ENCODE measurements at regions not wholly inside any gene's neighbourhood (a gene's known extent, or its start where the extent isn't known, plus 50 kb on each side); places are given as distances from the start of the nearest gene placed in this dataset.
"Not testable (repeated sequence)": the region's sequence is repeated elsewhere in the genome, so short reads cannot be mapped to it uniquely, and the experiment has no call there.

DNA sequence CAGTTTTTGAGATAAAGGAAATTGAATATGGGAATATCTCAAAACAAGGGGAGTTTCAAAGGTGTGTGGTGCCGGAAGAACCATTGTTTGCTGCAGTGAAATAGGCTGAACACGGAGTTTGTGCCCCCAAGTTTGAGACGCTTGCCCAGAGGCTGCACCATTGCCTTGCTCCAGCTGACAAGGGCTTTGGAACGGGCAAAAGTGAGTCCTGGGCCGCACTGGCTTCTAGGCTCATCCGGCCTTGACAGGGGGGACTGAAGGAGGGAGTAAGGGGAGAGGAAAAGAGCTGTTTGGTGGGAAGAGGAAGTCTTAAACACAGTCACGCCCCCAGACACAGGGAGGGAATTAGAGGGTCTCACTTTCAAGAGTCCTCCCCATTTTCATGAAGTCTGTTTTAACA lies 269.9 kb downstream of the FAM43A start:
- no peak for DNase-seq

GRCh38 chr3:194955979-194956696 lies 270.5 kb downstream of the FAM43A start:
- no peak for DNase-seq

- DNase-seq: no peak
Observed at GRCh38 chr3:194956697-194957396, 271.2 kb downstream of the FAM43A start.

DNA sequence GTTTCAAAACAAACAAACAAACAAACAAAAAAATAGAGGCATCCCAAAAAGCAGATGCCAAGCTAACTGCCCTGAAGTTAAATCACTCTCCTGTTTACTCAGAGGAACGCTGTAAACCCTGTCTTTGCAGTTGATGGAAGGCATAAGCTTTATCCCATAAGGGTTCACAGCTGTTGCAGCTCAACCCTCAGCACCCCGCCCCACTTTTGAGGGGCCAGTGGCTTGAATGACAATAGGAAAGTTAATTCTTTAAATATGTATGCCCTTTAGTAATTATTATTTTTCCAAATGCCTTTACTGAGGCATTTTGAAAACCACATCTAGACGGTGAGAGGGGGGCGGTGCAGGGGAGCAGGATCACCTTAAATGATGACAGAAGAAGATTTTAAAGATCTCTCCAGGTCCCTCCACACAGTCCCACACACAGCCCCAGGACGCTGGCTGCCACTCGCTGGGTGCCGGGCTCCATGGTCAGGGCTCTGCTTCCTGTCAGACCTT lies 272.1 kb downstream of the FAM43A start:
- DNase-seq: no peak

GRCh38 chr3:194959217-194959616 lies 273.5 kb downstream of the FAM43A start:
- DNase-seq: no peak

DNA sequence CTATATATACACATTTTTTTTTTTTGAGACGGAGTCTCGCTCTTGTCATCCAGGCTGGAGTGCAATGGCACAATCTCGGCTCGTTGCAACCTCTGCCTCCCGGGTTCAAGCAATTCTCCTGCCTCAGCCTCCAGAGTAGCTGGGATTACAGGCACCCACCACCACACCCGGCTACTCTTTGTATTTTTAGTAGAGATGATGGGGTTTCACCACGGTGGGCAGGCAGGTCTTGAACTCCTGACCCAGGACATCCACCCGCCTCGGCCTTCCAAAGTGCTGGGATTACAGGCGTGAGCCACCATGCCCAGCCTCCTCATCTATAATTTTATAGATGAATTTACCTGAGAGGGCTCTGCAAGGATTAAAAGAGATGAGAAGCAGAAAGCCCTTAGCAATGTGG lies 274.0 kb downstream of the FAM43A start:
- DNase-seq: not testable (repeated sequence)

DNA sequence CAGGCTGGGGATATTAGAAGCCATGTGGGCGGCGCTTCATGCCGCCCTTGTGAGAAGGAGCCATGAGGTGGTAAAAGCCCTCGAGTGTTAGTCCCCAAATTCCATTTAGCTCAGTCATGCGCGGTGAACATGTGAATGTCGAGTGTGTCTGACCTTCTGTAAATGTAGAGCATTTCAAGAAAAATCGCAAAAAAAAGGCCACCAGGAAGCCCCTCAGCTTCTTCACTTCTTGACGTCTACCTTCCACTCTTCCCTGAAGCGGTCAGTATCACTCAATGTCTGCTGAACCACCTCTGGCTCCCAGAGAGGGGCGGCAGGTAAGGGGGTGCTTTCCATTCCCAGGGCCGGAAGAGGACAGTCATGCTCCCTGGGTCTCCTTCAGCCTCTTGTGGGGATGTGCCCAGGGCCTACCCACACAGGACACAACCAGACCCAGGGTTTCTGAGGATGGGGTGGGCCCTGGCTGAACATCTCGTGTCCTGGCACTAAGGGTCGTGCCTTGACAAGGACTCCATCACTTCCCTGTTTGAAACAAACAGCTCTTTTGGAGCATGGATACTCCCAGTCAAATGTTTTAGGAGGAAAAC lies 274.9 kb downstream of the FAM43A start:
- DNase-seq: no peak

GRCh38 chr3:194961149-194961548 lies 275.5 kb downstream of the FAM43A start:
- DNase-seq: no peak

- DNase-seq: no peak
Observed at GRCh38 chr3:194961571-194961970, 275.9 kb downstream of the FAM43A start.

DNA sequence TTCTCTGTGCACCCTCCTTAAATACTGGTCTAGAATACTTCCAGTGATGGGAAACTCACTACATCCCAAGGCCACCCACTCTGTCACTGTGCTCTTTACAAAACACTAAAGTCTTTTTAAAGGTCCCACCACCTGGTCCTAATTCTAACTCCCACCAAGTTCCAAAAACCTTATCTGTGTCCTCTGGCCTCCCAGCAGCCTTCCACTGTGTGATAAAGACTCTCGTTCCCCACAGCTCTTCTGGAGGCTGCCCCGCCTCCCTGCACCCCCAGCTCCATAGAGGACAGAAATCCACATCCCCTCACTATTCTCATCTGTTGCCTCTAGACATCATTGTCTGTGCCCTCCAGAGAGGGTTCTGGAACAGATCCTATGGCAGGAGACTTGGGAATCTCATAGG lies 276.4 kb downstream of the FAM43A start:
- no peak for DNase-seq

- no peak for DNase-seq
Observed at GRCh38 chr3:194964809-194965208, 279.1 kb downstream of the FAM43A start.

DNA sequence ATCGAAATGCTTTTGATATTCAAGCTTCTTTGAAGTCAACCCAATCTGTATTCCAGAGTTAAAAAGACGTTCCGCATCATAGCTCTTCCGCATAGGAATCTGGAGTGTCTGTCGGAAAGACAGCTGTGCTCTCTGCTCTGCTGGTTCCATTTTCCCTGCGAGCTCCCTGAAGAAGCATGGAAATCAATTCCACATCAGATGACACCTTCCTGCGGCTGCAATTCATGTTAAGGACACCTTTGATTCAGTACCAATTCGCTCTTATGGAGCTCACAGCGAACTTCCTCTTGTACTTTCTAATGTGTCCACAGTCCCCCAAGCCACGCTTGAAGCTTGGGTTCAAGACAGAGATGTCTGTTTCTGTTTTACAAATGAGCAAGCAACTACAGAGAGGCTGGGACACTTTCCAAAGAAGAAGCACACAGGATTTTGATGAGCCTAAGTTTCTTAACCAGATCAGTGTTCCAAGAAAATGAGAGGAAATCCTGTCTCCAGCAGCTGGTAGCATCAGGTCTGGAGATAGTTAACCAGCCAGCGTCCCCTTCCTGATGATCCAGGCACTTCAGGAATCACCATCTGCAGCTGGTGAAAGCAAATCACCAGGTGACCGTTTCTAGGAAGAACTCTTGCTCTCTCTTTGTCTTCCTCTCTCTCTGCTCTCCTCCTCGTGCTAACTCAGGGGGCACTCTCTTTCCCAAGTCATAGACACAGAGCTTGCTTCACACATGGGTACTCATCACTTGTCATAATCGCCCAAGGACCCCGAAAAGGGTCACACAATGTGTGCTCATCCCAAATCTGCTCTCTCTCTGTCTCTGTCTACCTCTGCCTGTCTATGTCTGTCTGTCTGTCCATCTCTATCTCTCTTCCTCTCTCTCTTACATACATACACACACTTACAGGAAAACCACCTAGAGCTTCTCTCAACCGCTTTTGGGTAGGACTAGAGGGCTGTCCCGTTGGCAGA lies 281.8 kb downstream of the FAM43A start:
- DNase-seq: peak; percentile 26

GRCh38 chr3:194970066-194970465 lies 284.4 kb downstream of the FAM43A start:
- no peak for DNase-seq

- no peak for DNase-seq
Observed at GRCh38 chr3:194971009-194971408, 285.3 kb downstream of the FAM43A start.

DNA sequence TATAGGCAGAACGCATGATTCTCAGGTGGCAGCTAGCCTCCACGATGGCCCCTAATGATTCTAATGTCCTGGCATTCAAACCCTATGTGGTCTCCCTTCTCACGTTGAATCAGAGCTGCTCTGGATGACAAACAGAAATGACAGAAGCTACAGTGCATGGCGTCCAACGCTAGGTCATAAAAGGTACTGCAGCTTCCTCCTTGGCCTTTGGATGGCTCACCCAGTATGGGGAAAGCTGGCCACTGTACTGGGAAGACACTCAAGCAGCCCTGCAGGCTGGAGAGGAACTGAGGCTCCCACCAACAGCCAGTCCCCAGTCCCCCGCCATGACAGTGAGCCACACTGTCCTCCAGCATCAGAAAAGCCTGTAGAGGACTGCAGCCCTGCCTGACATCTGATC lies 286.3 kb downstream of the FAM43A start:
- peak; percentile 6 for DNase-seq

- DNase-seq: no peak
Observed at GRCh38 chr3:194972641-194973040, 287.0 kb downstream of the FAM43A start.

GRCh38 chr3:194973366-194974000 lies 287.8 kb downstream of the FAM43A start:
- DNase-seq: no peak

- no peak for DNase-seq
Observed at GRCh38 chr3:194974468-194975135, 288.9 kb downstream of the FAM43A start.

- DNase-seq: no peak
Observed at GRCh38 chr3:194976049-194976451, 290.4 kb downstream of the FAM43A start.

- no peak for DNase-seq
Observed at GRCh38 chr3:194976874-194977273, 291.2 kb downstream of the FAM43A start.

- no peak for DNase-seq
Observed at GRCh38 chr3:194977356-194977755, 291.7 kb downstream of the FAM43A start.

DNA sequence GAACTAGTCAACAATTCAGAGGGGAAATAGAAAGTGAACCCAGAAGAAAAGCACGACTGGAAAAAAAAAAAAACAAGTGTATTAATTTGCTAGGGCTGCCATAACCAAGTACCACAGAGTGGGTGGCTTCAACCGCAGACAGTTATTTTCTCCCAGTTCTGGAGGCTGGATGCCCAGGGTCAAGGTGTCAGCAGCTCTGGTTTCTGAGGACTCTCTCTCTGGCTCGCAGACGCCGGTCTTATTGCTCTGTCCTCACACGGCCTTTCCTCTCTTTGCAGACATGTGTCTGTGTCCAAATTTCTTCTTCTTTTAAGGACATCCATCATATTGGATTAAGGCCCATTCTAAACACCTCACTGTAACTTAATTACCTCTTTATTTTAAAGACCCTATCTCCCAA lies 291.8 kb downstream of the XXYLT1 start:
- DNase-seq: no peak
